ENCODE measurements at regions not wholly inside any gene's neighbourhood (a gene's known extent, or its start where the extent isn't known, plus 50 kb on each side); places are given as distances from the start of the nearest gene placed in this dataset.
A peak's percentile ranks its signal among the peaks of the same experiment; 100 is the strongest.

GRCh38 chr9:129237803-129238202 lies 59.7 kb upstream of the IER5L start:
- BruUV-seq (replicated peaks) = no TSS peak
- Histone ChIP-seq H3K27me3 (replicated peaks; ENCODE audit: insufficient read depth, low read depth, low read length, poor library complexity) (no peaks in the 10 kb centered on the region), H3K4me3 (ENCODE audit: low read depth, low read length, poor library complexity, severe bottlenecking) (no peak overlapping the region), H3K9me3 (ENCODE audit: low read depth, low read length, poor library complexity, severe bottlenecking) (no peaks in the 10 kb centered on the region), H3K27ac (ENCODE audit: low read depth, low read length, poor library complexity, severe bottlenecking) (no peak overlapping the region), H3K36me3 (ENCODE audit: insufficient read depth, low read length, poor library complexity, severe bottlenecking) (no peaks in the 10 kb centered on the region), H3K4me1 (ENCODE audit: insufficient read depth, low read length, poor library complexity, severe bottlenecking) (no peaks in the 10 kb centered on the region)
- intact Hi-C loops (cut with micrococcal nuclease; ENCODE audit: unreplicated experiment) = no loop called here
- CTCF ChIA-PET = no interaction called here
- no peak for TF ChIP-seq EZH2 (IDR thresholded peaks at IDR 0.05; ENCODE audit: borderline replicate concordance, low read depth, low read length, poor library complexity, severe bottlenecking)
- TF ChIP-seq, protein P1, sequence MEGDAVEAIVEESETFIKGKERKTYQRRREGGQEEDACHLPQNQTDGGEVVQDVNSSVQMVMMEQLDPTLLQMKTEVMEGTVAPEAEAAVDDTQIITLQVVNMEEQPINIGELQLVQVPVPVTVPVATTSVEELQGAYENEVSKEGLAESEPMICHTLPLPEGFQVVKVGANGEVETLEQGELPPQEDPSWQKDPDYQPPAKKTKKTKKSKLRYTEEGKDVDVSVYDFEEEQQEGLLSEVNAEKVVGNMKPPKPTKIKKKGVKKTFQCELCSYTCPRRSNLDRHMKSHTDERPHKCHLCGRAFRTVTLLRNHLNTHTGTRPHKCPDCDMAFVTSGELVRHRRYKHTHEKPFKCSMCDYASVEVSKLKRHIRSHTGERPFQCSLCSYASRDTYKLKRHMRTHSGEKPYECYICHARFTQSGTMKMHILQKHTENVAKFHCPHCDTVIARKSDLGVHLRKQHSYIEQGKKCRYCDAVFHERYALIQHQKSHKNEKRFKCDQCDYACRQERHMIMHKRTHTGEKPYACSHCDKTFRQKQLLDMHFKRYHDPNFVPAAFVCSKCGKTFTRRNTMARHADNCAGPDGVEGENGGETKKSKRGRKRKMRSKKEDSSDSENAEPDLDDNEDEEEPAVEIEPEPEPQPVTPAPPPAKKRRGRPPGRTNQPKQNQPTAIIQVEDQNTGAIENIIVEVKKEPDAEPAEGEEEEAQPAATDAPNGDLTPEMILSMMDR (conservative IDR thresholded peaks at IDR 0.05; ENCODE audit: low read depth, low read length) = no peak
- DNase-seq (ENCODE audit: low spot score) = no peak
- POLR2A ChIA-PET (ENCODE audit: low non-redundant PET) = no interaction called here

- intact Hi-C loops (cut with micrococcal nuclease; ENCODE audit: unreplicated experiment) = no loop called here
- peak; percentile 36 for DNase-seq (ENCODE audit: low spot score)
- Histone ChIP-seq H3K27ac (ENCODE audit: low read depth, low read length, poor library complexity, severe bottlenecking) (no peak overlapping the region), H3K27me3 (replicated peaks; ENCODE audit: insufficient read depth, low read depth, low read length, poor library complexity) (no peaks in the 10 kb centered on the region), H3K4me1 (ENCODE audit: insufficient read depth, low read length, poor library complexity, severe bottlenecking) (no peaks in the 10 kb centered on the region), H3K36me3 (ENCODE audit: insufficient read depth, low read length, poor library complexity, severe bottlenecking) (no peaks in the 10 kb centered on the region), H3K9me3 (ENCODE audit: low read depth, low read length, poor library complexity, severe bottlenecking) (no peaks in the 10 kb centered on the region), H3K4me3 (ENCODE audit: low read depth, low read length, poor library complexity, severe bottlenecking) (no peak overlapping the region)
- POLR2A ChIA-PET (ENCODE audit: low non-redundant PET) = no interaction called here
- no TSS peak for BruUV-seq (replicated peaks)
- no peak for TF ChIP-seq EZH2 (IDR thresholded peaks at IDR 0.05; ENCODE audit: borderline replicate concordance, low read depth, low read length, poor library complexity, severe bottlenecking)
- TF ChIP-seq, protein P1 (conservative IDR thresholded peaks at IDR 0.05; ENCODE audit: low read depth, low read length) = no peak
- CTCF ChIA-PET = interaction anchor here (0.7 kb wide), 1 partner anchor 105 kb away, joined by 7 read pairs; no protein-coding TSS in a partner anchor
Measured at GRCh38 chr9:129237164-129237611, 59.1 kb upstream of the IER5L start.

DNA sequence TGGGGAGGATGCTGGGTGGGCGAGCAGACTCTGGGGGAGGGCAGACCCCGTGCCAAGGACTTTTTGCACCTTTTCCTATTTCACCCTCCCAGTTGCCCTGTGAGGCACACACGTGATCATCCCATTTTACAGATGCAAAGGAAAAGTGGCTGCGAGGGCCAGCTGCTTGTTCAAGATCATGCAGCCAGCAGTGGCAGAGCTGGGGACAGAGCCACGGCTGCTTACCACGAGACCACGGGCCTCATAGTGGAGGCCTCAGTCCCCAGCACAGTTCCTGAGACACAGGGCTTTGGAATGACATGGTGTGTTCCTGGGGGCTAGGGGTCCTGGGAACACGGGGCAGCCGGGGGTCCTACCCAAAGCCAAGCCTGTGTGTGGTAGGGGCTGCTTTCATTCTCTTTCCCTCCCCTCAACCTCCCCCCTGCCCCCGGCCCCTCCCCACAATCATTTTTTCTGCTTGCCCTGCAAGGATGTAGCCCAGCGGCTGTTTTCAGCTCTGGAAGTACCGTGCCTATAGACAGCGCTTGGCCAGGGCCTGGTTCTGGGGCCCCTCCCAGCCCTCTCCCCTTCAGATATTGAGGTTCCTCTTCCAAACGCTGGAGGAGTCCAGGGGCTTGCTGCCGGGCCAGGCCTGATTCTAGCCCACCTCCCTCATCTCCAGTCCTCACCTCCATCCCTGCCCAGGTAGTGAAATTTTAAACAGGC lies 58.5 kb upstream of the IER5L start:
- DNase-seq (ENCODE audit: low spot score) = no peak
- intact Hi-C loops (cut with micrococcal nuclease; ENCODE audit: unreplicated experiment) = no loop called here
- CTCF ChIA-PET = interaction anchor here (0.7 kb wide), 1 partner anchor 105 kb away, joined by 7 read pairs; no protein-coding TSS in a partner anchor
- H3K4me3 ChIP-seq (ENCODE audit: low read depth, low read length, poor library complexity, severe bottlenecking) = no peak overlapping the region
- POLR2A ChIA-PET (ENCODE audit: low non-redundant PET) = no interaction called here
- no peak overlapping the region for H3K27ac ChIP-seq (ENCODE audit: low read depth, low read length, poor library complexity, severe bottlenecking)
- no peaks in the 10 kb centered on the region for H3K9me3 ChIP-seq (ENCODE audit: low read depth, low read length, poor library complexity, severe bottlenecking)
- no peaks in the 10 kb centered on the region for H3K27me3 ChIP-seq (replicated peaks; ENCODE audit: insufficient read depth, low read depth, low read length, poor library complexity)
- no TSS peak for BruUV-seq (replicated peaks)
- TF ChIP-seq EZH2 (IDR thresholded peaks at IDR 0.05; ENCODE audit: borderline replicate concordance, low read depth, low read length, poor library complexity, severe bottlenecking) = no peak
- TF ChIP-seq, protein P1 (conservative IDR thresholded peaks at IDR 0.05; ENCODE audit: low read depth, low read length) = no peak
- H3K4me1 ChIP-seq (ENCODE audit: insufficient read depth, low read length, poor library complexity, severe bottlenecking) = no peaks in the 10 kb centered on the region
- H3K36me3 ChIP-seq (ENCODE audit: insufficient read depth, low read length, poor library complexity, severe bottlenecking) = no peaks in the 10 kb centered on the region
